HG03342 (cell line): ENCODE measurements at regions not wholly inside any gene's neighbourhood (a gene's known extent, or its start where the extent isn't known, plus 50 kb on each side); places are given as distances from the start of the nearest gene placed in this dataset.
"Not testable (repeated sequence)": the region's sequence is repeated elsewhere in the genome, so short reads cannot be mapped to it uniquely, and the experiment has no call there.

ENCODE experiments used
- ATAC-seq: cut with Tn5 transposase; IDR thresholded peaks from one replicate; pipeline ENCODE4 v1.9.1; 2021; ENCODE audit warnings: mild to moderate bottlenecking, moderate library complexity; ENCODE audit not compliant: unreplicated experiment

DNA sequence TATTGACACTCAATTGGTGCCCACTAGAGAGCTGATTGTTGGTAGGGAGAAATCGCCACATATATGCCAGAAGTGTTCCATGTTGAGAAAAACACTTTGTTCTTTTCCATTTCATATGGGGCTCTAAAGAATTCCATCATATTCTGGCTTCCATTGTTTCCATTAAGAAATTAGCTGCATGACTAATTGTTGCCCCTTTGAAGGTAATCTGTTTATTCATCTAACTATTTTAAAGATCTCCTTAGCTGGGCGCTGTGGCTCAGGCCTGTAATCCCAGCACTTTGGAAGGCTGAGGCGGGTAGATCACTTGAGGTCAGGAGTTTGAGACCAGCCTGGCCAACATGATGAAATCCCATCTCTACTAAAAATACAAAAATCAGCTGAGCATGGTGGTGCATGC lies 109.9 kb downstream of the MRPL14 start:
- ATAC-seq: not testable (repeated sequence)

DNA sequence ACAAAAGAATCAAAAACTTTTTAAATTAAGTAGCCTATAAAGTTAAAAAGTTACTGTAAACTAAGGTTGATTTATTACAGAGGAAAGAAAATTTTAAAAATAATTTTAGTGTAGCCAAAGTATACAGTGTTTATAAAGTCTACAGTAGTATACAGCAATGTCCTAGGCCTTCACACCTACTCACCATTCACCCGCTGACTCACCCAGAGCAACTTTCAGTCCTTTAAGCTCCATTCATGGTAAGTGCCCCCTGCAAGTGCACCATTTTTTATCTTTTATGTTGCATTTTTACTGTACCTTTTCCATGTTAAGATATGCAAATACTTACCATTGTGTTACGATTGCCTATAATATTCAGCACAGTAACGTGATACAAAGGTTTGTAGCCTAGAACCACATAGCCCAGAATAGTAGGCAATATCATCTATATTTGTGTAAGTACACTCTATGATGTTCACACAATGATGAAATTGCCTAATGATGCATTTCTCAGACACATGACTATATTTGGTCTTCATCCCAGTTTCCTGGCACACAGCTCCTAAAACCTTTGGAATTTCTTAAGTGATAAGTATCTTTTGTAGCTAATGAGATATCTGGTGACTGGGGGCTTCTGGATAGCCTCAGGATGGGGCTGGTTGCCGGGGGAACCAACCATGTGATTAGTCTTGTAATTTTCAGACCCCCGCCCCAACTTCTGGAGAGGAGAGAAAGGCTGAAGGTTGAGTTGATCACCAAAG lies 111.0 kb downstream of the MRPL14 start:
- ATAC-seq: no peak

DNA sequence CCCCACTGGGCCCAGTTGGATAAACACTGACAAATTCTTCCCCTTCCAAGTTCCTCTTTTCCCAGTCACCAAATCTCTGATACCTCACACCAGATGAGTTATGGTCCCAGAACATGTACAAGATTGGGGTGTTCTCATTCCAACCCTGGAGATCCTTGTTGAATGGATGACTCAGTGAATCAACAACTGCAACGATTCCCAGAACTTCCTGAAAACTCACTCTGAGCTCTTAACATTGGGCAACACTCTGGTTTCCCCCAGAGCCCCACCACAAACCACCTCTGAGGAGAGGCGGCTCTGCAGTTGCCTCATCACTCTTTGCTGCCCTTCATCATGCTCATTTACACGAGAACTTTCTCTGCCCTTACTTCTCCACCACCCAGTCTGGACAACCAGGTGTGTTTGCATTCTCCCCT lies 115.2 kb downstream of the MRPL14 start:
- ATAC-seq: no peak

DNA sequence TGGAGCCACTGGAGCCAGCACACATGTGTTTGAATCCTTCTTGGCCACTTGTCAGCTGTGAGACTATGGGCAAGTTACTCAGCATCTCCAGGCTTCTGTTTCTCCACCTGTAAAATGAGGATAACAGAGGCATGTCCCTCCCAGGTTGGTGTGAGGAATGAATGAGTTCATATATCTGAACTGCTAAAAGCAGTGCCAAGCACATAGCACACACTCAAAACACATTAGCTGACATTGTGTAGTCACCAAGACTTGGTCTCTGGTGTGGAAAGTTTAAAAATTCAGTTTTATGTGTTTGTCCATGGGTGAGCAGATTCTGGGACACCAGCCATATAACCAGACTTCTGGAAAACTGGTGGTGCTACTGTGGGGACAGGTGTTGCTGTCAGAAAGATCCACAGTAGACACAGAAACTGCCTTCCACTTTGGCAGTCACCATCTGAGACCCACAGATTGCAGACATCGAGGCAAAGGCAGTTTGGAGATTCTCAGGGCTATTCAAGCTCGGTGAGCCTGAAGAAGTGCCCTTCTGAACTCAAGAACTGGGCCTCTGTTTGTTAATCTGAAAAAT lies 115.8 kb downstream of the MRPL14 start:
- no peak for ATAC-seq

DNA sequence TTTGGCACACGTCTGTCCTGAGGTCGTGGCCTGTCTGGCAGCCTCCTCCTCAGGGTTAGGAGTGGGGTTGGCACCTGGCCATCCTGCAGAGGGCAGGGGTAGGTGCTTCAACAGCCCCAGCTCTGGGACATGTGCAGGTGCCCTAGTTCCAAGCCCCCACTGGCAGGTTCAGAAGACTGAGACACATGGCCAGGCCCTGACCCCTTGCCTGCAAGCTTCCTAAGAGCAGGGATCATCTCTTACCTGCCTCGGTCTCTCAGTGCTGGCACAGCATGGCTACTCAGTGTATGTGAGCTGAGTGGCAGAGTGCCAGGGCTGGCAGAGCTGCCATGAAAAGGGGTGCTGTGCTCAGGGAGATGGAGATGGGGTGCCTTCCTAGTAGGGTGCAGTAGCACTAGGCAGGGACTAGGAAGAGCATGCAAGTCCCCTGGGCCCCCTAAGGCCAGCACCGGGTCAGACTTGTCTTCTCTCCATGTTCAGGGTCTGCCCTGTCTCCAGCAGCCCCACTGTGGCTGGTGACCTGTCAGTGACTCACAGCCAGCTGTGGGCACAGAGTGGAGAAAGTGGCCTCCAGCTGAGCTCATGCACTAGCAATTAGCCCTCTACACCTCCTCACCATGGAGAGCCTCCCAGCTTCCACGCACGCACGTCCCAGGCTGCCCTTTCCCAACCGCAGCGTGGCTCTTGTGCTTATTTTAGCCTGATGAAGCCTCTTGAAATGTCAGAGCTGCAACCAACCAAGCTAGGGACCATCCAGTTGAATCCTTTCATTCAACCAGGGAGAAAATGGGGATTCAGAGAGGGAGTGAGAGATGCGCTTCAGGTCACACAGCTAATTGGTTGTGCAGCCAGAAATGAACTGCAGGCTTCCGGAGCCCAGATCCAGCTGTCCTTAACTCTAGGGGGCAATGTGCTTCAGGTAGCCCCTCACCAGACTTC lies 116.6 kb downstream of the MRPL14 start:
- no peak for ATAC-seq

DNA sequence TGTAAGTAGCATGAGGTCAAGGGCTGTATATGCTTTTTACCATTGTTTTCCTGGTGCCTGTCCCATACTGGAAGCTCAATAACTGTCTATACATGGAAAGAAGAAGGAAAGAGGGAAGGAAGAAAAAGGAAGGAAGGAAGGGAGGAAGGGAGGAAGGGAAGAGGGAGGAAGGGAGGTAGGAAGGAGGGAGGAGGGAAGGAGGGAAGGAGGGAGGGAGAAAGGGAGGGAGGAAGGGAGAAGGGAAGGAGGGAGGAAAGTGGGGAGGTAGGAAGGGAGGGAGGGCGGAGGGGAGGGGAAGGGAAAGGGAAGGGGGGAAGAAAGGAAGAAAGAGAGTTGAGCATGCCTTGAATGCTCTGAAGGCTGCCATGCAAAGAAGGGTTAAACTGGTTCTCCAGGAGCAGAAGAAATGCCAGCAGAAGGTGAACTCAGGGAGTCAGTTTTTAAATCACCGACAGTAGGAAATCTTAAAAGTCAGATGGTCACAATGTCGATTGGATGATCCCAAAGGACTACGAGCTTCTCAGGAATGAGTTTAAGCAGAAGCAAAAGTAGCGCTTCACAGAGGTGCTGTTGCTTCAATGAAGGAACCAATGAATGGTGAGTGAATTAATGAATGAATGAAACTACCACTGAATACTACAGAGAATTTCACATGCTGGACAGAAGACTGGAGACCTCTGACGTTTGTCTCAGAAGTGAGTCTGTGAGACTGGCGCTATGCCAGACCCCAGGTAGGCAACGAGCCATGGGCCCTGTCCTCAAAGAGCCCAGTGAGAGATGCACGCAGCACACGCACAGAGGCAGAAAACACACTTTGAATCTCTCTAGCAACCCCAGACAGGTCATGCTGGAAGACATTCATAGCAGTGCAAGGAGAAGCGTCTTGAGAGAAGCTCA lies 117.6 kb downstream of the MRPL14 start:
- no peak for ATAC-seq

DNA sequence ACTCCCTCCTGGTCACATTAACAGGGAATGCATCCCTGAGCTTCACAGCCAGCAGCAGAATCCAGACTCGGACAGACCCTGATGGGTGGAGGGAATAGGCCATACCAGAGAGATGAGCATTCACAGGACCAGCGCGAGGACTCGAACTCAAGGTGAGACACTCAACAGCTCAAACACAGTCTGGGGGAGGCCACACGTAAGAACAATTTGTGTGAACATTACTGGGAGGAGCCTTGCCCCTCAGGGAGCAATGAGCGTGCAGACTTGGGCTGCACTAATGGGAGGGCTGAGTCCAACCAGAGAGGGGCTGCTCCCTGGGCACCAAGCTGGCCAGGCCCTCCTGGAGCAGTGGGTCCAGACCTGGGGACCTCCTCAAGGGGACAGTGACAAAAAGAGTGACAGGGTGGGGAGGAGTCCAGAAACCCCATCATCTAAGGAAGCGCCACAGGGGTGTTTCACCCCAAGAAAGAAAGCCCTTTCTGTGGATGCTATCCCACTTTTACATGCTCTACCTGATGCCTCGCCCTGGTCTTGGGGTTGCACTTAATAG lies 118.4 kb downstream of the MRPL14 start:
- no peak for ATAC-seq

DNA sequence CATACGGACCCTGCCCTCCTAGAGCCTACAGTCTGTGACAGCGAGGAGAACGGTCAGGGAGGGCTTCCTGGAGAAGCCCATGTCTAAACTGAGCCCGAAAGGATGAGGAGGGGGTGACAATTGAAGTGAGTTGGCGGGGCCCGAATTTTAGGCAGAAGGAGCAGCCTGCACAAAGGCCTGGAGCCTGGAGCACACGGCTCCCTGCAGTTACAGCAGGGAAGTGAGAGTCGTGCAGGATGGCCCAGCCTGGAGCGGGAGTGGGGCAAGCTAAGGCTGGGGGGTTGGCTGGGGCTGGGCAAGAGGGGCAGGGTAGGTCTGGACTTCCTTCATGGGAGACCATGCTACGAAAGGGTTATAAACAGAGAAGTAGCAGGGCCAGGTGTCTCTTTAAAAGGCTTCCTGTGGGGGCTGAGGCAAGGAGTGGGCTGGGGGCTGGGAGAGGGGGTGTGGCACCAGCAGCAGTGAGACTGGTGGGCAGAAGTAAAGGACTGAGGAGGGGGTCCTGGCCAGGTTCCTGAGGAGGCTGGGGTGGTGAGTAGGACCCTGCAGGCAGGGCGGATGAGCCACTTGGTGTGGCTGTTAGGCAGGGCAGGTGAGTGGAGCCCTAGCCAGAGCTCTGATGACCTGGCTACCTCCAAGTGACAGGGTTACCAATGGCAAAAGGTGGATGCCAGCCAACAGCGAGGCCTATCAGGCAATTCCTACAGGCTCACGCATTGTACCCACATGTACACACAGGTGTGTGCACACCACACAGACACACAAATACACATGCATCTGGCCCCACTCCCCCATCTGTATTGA lies 119.2 kb downstream of the MRPL14 start:
- no peak for ATAC-seq

DNA sequence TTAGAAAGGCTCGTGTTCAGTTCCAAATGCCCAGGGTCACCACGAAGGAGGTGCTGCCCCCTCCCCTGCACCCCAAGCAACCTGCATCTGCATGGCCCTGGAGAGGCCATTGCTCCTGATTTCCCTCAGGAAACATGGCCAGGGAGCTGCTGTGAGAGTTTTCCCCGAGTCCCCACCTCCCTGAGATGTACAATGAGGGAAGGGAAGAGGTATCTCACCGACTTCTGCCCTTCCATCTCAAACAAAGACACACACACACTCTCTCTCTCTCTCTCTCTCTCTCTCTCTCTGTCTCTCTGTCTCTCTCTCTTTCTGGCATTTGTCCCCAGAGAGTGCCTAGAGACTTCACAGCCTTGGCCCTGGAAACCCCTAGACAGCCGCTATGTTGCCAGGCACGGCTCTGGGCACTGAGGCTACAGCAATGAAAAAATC lies 120.4 kb downstream of the MRPL14 start:
- ATAC-seq: no peak

DNA sequence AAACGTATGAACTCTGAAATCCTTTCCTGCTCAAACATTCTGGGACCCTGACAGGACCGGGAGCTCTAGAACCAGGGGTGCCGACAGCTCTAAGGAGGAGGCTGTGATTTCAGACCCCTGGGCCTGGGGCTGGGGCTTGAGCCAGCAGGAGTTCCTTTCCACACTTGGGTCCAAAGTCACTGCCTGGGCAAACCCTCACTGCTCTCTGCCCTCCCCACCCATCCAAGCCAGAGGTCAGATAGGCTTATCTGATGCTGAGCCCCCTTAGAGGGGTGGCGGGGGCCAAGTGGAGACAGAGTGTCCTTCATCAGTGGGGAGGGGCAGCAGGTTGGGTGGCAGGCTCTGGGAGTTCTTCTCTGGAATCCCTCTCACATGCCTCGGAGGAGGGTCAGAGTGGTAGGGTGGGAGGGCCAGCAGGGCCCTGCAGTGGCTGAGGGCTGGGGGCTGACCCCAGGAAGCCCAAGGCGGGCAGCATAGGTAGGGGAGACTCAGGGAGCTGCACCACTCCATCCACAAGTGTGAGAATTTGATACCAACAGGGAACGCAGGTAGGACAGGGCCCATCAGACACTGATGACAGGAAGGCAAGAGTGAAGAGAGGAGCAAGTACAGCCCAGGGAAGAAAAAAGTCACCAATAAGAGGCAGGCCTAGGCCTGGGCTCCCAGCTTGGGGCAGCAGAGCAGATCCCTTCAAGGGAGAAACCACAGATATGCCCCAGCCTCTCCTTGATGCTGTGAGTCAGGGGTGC lies 121.0 kb downstream of the MRPL14 start:
- no peak for ATAC-seq

DNA sequence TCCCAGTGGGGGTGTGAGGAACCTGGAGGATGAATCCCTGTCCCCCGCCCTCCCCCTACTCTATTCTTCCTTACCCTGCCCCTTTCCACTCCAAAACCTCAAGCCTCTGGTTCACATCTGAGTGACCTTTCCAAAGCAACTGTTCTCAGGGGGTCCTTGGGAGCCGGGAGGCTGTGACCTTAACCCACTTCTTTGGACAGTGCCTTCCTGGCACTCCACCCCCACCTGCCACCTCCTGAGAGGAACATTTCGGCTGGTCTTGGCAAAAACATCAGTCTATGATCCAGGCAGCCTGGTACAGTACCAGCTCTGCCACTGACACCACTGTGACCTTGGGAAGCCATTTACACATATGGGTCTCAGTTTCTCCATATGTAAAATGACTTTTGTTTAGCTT lies 121.7 kb downstream of the MRPL14 start:
- no peak for ATAC-seq

DNA sequence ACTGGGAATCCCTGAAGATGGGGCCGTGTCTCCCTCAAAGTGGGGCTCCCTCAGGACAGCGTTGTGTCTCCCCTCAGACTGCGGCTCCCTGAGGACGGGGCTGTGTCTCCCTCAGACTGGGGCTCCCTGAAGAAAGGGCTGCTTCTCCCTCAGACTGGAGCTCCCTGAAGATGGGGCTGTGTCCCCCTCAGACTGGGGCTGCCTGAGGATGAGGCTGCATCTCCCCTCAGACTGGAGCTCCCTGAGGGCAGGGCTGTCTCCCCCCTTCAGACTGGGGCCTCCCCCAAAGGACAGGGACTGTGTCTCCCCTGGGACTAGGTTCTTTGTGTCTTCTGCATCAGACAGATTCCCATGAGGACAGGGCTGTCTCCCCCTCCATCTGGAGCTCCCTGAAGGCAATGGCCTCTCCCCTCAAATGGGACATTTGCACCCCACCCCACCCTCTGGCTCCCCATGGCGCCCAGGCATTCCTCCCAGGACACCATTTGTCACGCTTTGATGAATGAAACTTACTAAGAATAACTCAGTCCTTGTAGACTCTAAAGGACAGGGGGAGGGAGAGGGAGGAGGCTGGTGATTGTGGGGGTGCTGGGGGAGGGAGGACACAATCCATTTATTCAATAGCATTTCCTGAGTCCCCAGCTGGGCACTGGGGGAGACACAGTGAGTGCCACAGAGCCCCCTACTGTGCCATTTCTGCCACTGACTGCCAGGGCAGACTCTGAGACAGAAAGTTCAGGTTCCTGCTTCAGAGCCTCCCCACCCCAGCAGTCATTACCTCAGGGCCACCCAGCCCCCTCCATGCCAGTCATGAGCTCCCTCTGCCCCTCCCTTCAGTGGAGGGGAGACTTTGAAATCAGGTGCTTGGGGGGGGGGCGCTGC lies 122.4 kb downstream of the MRPL14 start:
- ATAC-seq: no peak

DNA sequence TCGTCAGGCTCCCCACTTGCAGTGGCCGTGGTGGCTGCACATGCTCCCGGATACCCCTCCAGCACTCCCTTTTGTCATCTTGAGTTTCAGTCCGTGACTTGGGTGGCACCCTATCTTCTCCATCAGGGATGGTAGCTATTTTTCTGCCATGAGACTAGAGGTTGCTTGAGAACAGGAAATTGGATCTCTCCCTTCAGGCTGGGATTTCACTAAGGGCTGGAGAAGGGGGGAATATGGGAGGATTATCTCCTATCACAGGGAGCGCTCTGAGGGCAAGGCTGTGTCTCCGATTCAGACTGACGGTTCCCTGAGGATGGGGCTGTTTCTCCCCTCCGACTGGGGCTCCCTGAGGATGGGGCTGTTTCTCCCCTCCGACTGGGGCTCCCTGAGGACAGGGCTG lies 123.1 kb downstream of the MRPL14 start:
- no peak for ATAC-seq

DNA sequence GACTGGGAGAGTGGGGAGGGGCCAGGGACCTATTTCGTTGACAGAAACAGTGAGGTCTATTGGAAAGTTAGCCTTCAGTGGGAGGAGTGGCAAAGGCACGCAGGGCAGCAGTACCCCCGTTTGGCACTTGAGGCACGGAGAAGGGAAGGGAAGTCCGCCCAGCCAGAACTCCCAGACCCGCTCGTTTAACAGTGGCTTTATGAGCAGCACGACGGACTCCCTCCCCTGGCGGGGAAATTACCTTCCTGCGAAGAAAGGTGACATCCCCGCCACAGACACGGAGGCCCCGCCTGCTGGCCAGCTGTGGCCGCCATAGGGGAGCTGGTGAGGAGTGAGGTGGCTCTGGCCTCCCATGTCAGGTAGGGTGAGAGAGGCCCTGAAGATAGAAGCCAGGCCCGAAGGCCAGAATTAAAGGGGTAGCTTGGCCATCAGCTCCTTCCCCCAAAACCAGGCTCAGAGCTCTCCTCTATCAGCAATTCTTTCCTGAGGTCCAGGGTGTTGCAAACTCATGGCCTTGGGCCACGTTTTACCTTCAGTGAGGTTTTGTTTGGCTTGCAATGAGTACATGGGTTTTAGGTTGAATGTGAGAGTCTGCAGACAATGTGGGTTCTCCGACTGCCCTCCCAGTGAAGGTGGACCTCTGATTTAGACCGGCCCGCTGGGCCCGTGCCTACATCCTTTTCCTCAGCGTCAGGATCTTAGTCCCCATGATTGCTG lies 123.7 kb downstream of the MRPL14 start:
- ATAC-seq: no peak

DNA sequence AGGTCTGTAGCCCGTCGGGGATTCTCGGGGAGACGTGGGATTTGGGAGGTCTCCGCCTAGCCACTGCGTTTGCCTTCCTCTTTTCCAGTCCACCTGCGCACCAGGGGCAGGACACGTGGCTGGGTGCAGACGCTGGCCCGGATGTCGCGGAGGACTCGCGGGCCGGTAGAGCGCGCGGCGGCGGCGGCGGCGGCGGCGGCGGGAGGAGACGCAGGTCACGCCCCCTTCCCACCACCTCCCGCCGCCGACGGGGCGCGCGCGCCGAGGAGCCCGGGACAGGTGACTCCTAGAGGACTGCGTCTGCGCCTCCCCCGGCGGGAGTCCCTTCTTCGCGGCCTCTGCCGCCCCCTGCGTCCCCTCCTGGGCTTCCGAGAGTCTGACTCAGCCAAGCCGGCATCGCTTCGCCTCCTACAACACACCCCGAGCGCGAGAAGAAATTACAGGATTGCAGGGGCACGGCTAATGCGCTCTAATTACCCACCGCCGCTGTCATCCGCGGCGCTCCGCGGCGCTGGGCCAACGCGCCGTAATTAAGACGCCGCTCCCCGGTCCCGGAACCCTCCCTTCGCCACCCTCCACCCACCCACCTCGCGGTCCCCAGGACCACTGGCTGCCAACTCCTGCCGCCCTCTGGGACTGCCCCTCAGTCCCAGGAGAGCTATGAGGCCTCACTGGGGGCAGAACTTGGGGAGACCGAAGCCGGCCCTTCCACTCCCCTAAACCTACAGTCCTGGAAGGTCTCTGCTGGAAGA lies 124.5 kb downstream of the MRPL14 start:
- ATAC-seq: no peak

DNA sequence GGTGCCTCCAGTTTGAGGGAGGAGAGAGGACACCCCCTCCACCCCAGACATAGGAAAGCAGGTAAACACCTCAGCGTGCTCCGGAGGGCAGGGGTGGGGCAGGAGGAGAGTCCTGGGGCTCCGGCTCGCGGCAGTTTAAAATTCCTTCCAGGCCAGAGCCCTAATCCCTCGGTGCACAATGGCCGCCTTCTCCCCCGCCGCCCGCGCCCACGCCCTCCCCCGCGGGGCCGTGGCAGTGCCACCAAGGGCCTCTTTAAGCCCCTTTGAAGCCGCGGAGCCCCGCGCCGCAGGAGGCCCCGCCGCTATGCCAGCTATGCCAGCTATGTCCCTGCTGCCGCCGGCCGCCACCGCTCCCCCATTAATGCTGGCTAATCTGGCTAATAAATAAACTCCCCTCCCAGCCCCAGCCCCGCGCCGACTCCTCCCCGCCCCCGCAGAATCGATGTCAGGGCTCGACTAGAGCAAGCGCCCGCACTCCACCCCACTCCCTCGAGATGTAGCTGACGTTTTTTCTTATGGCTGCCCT lies 125.1 kb downstream of the MRPL14 start:
- no peak for ATAC-seq
